SW480 (cell line): ENCODE measurements at regions not wholly inside any gene's neighbourhood (a gene's known extent, or its start where the extent isn't known, plus 50 kb on each side); places are given as distances from the start of the nearest gene placed in this dataset.

ENCODE experiments used
- DNase-seq: peaks from one replicate; pipeline ENCODE4 v3.0.0-alpha.2; 2016; ENCODE audit warnings: low spot score

- DNase-seq, result no peak
Observed at GRCh38 chrX:131901546-131901945, 121.6 kb upstream of the STK26 start.

DNA sequence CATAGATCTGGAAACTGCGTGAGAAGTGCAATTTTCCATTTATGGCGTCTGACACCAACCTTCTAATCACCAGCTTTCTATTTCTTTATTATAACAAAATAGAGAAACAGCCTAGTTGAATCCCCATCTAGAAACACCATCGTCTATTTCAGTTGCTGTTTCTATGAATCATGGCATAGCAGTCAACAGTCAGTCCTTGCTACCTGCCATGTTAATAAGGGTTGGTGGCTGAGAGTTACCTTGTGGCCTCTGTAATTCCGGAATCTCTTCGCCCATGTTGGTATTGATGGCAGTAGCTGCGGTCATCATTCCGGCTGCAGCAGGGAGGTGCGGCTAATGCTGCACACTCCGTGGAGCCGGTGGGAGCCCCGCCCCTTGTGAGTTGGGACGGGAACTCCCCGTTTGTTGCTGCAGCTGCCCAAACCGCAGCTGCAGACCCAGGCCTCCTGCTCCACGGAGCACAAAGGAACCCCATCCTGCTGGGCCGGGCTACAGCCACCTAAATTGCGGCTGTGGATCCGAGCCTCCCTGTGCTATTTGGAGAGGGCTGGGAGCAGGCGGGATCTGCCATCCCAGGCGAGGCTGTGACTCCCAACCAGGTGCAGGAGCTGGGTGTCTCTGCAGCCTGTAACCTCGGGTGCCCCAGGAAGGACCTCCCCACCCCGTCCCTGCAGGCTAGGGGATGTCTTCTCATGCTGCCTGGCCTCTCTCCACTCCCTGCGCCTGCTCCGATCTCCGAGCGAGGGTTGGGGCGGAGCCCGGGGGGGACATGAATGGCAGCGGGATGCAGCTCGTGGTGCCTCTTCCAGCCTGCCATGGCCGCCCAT lies 115.4 kb upstream of the STK26 start:
- no peak for DNase-seq

DNA sequence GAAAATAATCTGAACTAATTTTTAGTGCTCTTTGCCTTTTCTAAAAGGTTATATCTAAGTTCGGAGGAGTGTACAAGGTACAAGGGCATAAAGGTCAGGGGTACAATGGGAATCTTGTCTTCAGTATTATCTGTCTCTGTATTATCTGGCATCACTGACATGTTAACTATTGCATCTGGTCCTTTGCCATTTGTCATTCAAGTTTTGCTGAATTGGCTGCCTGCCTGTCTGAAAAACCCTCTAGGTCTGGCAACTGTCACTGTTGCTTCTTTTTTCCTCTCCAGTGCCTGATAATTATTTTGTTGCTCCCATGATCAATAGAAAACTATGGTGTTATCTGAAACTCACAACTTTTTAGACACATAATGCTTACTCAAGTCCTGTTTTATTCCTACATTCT lies 112.5 kb upstream of the STK26 start:
- no peak for DNase-seq

DNA sequence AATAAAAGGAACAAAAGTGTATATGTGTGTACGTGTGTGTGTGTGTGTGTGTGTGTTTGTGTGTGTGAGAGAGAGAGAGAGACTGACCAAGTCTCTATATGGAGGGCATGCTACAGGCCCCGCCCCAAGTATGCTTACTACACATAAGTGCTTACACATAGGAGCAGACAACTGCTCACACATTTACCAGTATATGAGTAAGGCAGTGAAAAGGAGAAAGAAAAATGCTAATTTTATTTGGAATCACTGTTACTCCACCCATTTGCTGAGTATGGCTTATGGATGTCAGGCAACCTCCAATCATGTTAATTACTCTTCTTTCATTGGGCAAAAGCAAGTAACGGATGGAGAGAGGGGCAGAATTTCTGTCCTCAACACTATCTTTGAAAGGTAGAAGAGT lies 107.6 kb upstream of the STK26 start:
- no peak for DNase-seq

DNA sequence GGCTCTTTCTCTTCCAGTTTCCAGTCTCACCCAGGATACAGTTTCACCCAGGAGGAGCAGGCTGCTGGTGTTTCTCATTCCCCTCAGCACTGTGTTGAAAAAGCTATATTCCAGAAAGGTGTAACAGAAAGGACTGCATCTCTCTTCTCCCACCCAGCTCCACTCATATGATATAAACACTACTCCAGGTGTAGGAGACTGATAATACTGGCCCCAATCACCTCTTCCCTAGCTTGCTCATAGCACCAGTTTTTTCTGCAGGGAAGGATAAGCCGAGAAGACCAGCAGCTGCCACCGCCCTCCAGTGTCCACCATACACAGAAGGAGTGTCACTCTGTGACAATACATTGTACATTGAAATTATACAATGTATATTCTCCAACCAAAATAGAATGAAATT lies 105.5 kb upstream of the STK26 start:
- DNase-seq, result no peak

DNA sequence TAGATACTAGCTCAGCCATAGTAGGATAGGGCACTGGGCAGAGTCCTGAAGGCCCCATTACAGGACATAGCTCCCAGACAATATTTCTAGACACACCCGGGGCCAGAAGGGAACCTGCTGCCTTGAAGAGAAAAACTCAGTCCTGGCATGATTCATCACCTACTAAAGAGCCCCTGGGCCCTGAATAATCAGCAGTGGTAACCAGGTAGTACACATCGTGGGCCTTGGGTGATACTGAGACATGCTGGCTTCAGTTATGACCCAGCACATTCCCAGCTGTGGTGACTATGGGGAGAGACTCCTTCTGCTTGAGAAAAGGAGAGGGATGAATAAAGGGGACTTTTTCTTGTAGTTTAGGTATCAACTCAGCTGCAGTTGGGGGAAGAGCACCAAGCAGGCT lies 104.3 kb upstream of the STK26 start:
- DNase-seq, result no peak

GRCh38 chrX:131923614-131924250 lies 99.4 kb upstream of the STK26 start:
- DNase-seq, result no peak

GRCh38 chrX:131938749-131939148 lies 84.4 kb upstream of the STK26 start:
- no peak for DNase-seq

- no peak for DNase-seq
Observed at GRCh38 chrX:131942034-131942433, 81.1 kb upstream of the STK26 start.

GRCh38 chrX:131944936-131945902 lies 77.9 kb upstream of the STK26 start:
- DNase-seq, result no peak

DNA sequence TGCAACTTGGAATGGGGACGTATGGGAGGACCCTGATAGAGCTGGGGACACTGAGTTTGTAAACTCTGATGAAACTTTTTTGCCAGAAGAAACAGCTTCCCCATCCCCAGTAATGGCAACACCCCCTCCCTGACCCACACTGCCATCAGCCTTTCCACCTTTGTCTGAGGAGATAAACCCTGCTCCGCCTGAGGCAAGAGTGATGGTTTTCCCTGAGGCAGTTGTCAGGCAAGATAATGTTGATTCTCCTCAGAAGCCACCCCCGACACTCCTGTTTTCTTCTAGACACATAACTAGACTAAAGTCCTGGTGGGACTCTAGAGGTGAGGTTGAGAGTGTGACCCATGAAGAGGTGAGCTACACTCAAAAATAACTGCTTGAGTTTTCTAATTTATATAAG lies 71.9 kb upstream of the STK26 start:
- DNase-seq, result no peak

GRCh38 chrX:131955099-131955777 lies 67.9 kb upstream of the STK26 start:
- no peak for DNase-seq

DNA sequence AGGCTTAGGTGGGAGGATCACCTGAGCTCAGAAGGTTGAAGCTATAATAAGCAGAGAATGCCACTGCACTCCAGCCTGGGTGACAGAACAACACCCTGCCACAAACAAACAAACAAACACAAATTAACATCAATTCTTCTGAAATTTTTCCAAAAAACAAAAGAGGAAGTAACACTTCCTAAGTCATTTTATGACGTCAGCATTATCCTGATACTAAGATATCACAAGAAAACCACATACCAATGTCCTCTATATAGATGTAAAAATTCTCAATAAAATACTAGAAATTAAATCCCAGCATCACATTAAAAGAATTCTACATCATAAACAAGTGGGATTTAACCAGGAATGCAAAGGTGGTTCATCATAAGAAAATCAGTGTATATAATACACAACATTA lies 64.4 kb upstream of the STK26 start:
- no peak for DNase-seq

- no peak for DNase-seq
Observed at GRCh38 chrX:131970347-131970746, 52.8 kb upstream of the STK26 start.
